Esophagus squamous epithelium (tissue), 5 donors: ENCODE measurements at regions not wholly inside any gene's neighbourhood (a gene's known extent, or its start where the extent isn't known, plus 50 kb on each side); places are given as distances from the start of the nearest gene placed in this dataset.
"Not testable (repeated sequence)": the region's sequence is repeated elsewhere in the genome, so short reads cannot be mapped to it uniquely, and the experiment has no call there.

Experiments
- DNase-seq: peaks from one replicate; lab custom pipeline; 2025; lab: John Stamatoyannopoulos, UW
- H3K27ac ChIP-seq, 4 donors: fragments of 200-600 bp; sonication (generic); one replicate each; pipeline ENCODE4 v1.5.1; 2016 to 2019; ENCODE audit warnings: mild to moderate bottlenecking in 1 of 4
- H3K27me3 ChIP-seq, 4 donors: fragments of 200-600 bp; sonication (generic); 1 replicate in 3 of 4; 2 replicates in 1 of 4; pipeline versions ENCODE4 v1.5.1 to v1.6.0; 2017 to 2021; ENCODE audit warnings: antibody characterized with exemption in 1 of 4
- H3K36me3 ChIP-seq, 3 donors: fragments of 200-600 bp; sonication (generic); one replicate each; pipeline ENCODE4 v1.5.1; 2016 to 2019
- H3K4me1 ChIP-seq, 3 donors: fragments of 200-600 bp; sonication (generic); one replicate each; pipeline ENCODE4 v1.5.1; 2017 to 2019
- H3K4me3 ChIP-seq, 4 donors: fragments of 200-600 bp; sonication (generic); 1 replicate in 3 of 4; 2 replicates in 1 of 4; pipeline ENCODE4 v1.5.1; 2016 to 2019; ENCODE audit warnings: mild to moderate bottlenecking in 2 of 4, moderate library complexity in 1 of 4
- H3K9me3 ChIP-seq, 3 donors: fragments of 200-600 bp; sonication (generic); one replicate each; pipeline ENCODE4 v1.5.1; 2016 to 2019
- CTCF ChIP-seq, 6 experiments: fragments of 450-650 bp in 4 of 6; fragments of 200-600 bp in 2 of 6; sonication (generic) in 2 of 6; IDR thresholded peaks; one replicate each; pipeline ENCODE4 v1.5.1; 2016 to 2019; ENCODE audit warnings: antibody characterized with exemption in 6 of 6, mild to moderate bottlenecking in 4 of 6, moderate library complexity in 4 of 6
- POLR2A ChIP-seq, 4 donors: fragments of 450-650 bp; IDR thresholded peaks; one replicate each; pipeline ENCODE4 v1.6.1; 2017; ENCODE audit warnings: antibody characterized with exemption in 4 of 4, mild to moderate bottlenecking in 4 of 4, moderate library complexity in 3 of 4
- WGBS, 2 donors: methylation state at CpG; one replicate each; pipeline ENCODE4 v1.1.5; 2018; 5-methylcytosine and 5-hydroxymethylcytosine counted together
- intact Hi-C: fragments of 100-400 bp; cut with DNase I; formaldehyde crosslinking; loops from one replicate; pipeline ENCODE4 v1.15.0; 2022
- donor health status: DM: yes; HTN: yes; CAD: no.

GRCh38 chr2:67898595-67898994 lies 164.2 kb downstream of the C1D start:
- intact Hi-C loops, result no loop called here
- TF ChIP-seq CTCF (IDR thresholded peaks at IDR 0.05) (no peak), POLR2A (IDR thresholded peaks at IDR 0.05) (no peak)
- Histone ChIP-seq H3K36me3 (no peaks in the 10 kb centered on the region), H3K4me1 (peaks cover 0 to 12% (median 0%) of the 10 kb centered on the region in 3 donors), H3K27me3 (no peaks in the 10 kb centered on the region), H3K4me3 (no peak overlapping the region), H3K27ac (no peak overlapping the region), H3K9me3 (no peaks in the 10 kb centered on the region)
- no peak for DNase-seq
- 64 to 91% methylated on average over 1 to 3 of the region's 4 CpGs for whole genome bisulfite sequencing, 2 donors

- no peak for TF ChIP-seq POLR2A (IDR thresholded peaks at IDR 0.05)
- TF ChIP-seq CTCF (IDR thresholded peaks at IDR 0.05), result no peak
- no peak for DNase-seq
- no peak overlapping the region for H3K4me3 ChIP-seq
- intact Hi-C loops, result no loop called here
- peaks cover 0 to 12% (median 0%) of the 10 kb centered on the region in 3 donors for H3K4me1 ChIP-seq
- H3K9me3 ChIP-seq, result no peaks in the 10 kb centered on the region
- no peaks in the 10 kb centered on the region for H3K27me3 ChIP-seq
- no peaks in the 10 kb centered on the region for H3K36me3 ChIP-seq
- WGBS, 2 donors, result 37 to 41% methylated on average over 5 of the region's 5 CpGs
- no peak overlapping the region for H3K27ac ChIP-seq
Measured at GRCh38 chr2:67899187-67899586, 163.6 kb downstream of the C1D start.

- H3K36me3 ChIP-seq, result no peaks in the 10 kb centered on the region
- TF ChIP-seq POLR2A (IDR thresholded peaks at IDR 0.05) (no peak), CTCF (IDR thresholded peaks at IDR 0.05) (no peak)
- H3K4me1 ChIP-seq, result peaks cover 0 to 9% (median 0%) of the 10 kb centered on the region in 3 donors
- 76 to 78% methylated on average over 1 of the region's 1 CpG for WGBS, 2 donors
- intact Hi-C loops, result no loop called here
- H3K27me3 ChIP-seq, result no peaks in the 10 kb centered on the region
- DNase-seq, result no peak
- no peaks in the 10 kb centered on the region for H3K9me3 ChIP-seq
- H3K27ac ChIP-seq, result no peak overlapping the region
- H3K4me3 ChIP-seq, result no peak overlapping the region
Measured at GRCh38 chr2:67900826-67901225, 162.0 kb downstream of the C1D start.

GRCh38 chr2:67904566-67904965 lies 158.2 kb downstream of the C1D start:
- Histone ChIP-seq H3K27me3 (peaks cover 0 to 3% (median 0%) of the 10 kb centered on the region in 4 donors), H3K4me1 (no peaks in the 10 kb centered on the region), H3K27ac (no peak overlapping the region), H3K36me3 (no peaks in the 10 kb centered on the region), H3K9me3 (no peaks in the 10 kb centered on the region), H3K4me3 (no peak overlapping the region)
- no peak for TF ChIP-seq POLR2A (IDR thresholded peaks at IDR 0.05)
- no peak for TF ChIP-seq CTCF (IDR thresholded peaks at IDR 0.05)
- intact Hi-C loops, result no loop called here
- 60 to 76% methylated on average over 3 of the region's 3 CpGs for WGBS, 2 donors
- no peak for DNase-seq

- intact Hi-C loops, result no loop called here
- H3K9me3 ChIP-seq, result no peaks in the 10 kb centered on the region
- WGBS, 2 donors, result 75 to 82% methylated on average over 4 of the region's 4 CpGs
- no peak overlapping the region for H3K4me3 ChIP-seq
- no peak overlapping the region for H3K27ac ChIP-seq
- H3K36me3 ChIP-seq, result no peaks in the 10 kb centered on the region
- no peaks in the 10 kb centered on the region for H3K4me1 ChIP-seq
- peaks cover 0 to 3% (median 0%) of the 10 kb centered on the region in 4 donors for H3K27me3 ChIP-seq
- TF ChIP-seq CTCF (IDR thresholded peaks at IDR 0.05), result no peak
- DNase-seq, result no peak
Measured at GRCh38 chr2:67904966-67905365, 157.8 kb downstream of the C1D start.

- DNase-seq, H3K27me3 ChIP-seq, H3K4me1 ChIP-seq, H3K27ac ChIP-seq, intact Hi-C loops, H3K4me3 ChIP-seq, H3K36me3 ChIP-seq, H3K9me3 ChIP-seq: not testable (repeated sequence)
Measured at GRCh38 chr2:67906547-67906946, 156.3 kb downstream of the C1D start.
